Inferior parietal cortex (tissue), 1 donor: ENCODE measurements at regions not wholly inside any gene's neighbourhood (a gene's known extent, or its start where the extent isn't known, plus 50 kb on each side); places are given as distances from the start of the nearest gene placed in this dataset.
A peak's percentile ranks its signal among the peaks of the same experiment; 100 is the strongest.
"Not testable (repeated sequence)": the region's sequence is repeated elsewhere in the genome, so short reads cannot be mapped to it uniquely, and the experiment has no call there.

ENCODE experiments used
- DNase-seq: peaks from one replicate; pipeline ENCODE4 v3.0.0-alpha.2; 2016; ENCODE audit errors: extremely low spot score

DNA sequence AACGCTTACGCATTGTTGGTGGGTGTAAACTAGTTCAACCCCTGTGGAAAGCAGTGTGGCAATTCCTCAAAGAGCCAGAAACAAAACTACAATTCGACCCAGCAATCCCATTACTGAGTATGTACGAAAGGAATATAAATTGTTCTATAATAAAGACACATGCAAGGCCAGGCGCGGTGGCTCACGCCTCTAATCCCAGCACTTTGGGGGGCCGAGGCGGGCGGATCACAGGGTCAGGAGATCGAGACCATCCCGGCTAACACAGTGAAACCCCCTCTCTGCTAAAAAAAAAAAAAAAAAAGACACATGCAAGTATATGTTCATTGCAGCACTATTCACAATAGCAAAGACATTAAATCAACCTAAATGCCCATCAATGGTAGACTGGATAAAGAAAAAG lies 217.6 kb upstream of the ISL1 start:
- DNase-seq: not testable (repeated sequence)

DNA sequence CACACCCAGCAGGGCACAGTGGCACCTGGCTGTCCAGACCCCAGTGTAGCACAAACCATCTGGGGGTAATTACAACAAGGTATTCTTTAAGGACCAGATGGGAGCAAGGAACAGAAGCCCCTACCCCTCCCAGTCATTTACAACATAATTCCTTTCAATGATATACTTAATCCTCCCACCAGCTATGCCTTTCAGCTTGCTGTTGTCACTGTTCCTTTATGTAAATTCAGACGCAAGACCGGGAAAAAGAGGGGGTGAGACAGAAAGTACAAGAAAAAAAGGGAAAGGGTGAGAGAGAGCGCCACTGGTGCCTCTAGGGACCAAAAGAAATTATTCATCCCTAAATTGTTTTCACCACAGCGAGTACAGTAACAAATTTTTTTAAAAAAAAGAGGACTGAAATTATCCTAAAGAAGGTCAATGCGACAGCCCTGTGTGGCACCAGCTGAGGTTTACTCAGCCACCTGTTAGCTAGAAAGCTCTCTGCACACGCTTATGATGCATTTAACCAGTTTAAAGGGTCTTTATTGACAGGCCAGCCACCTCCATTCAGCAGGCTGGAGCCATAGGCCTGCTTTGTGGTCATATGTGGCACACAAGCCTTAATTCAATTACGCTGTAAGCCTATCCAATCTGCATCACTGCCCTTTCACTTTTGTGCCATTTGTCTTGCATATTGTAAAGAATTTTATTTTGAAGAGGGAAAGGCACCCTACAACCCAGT lies 210.2 kb upstream of the ISL1 start:
- DNase-seq: no peak

- DNase-seq: no peak
Measured at GRCh38 chr5:51181208-51181894, 201.9 kb upstream of the ISL1 start.

DNA sequence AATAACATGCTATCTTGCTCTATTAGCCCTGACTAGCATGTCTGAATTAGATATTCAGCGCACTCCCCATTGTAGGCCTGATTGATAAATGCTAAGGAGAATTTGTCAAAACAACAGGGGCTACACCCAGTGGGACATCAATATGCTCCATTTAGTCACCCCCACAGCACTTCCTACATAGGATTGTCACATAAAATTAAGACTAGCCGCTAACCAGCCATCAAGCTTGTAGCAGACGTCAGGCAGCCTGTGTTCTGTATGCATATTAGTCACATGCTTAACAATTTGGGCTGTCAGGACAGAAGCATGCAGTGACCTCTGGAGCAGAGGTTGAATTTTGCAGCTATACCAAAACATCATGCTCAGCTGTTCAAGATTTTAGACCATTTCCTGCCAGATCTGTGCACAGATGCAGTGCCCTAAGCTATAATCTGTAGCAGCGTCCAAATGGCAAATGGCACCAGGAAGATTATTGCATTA lies 197.4 kb upstream of the ISL1 start:
- DNase-seq: no peak

DNA sequence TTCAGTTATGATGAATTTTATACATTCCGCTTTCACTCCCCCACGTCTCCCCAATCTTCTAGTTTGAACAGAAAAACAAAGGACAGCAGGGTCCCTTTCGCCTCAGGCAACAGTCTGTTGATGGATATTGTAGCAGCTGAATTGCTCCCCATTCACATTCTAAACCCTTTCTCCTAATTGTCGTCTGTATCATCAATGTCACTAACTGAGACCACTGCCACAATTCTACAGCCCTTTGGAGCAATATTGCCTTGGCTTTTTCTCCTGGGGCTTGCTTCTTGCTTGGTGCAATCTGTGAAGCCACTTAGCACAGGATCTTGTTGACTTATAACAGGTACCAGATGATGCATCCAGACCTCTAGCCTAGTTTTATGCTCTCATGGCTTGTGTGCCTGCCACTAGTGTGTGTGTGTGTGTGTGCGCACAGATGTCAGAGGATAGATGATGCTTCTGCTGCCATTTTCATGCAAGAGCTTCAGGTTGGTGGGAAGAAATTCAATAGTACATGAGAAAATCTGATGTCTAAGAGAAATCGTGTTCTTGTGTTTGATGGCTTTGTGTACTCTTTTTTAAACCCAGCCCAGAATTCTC lies 195.2 kb upstream of the ISL1 start:
- DNase-seq: no peak

- no peak for DNase-seq
Measured at GRCh38 chr5:51194671-51195070, 188.6 kb upstream of the ISL1 start.

DNA sequence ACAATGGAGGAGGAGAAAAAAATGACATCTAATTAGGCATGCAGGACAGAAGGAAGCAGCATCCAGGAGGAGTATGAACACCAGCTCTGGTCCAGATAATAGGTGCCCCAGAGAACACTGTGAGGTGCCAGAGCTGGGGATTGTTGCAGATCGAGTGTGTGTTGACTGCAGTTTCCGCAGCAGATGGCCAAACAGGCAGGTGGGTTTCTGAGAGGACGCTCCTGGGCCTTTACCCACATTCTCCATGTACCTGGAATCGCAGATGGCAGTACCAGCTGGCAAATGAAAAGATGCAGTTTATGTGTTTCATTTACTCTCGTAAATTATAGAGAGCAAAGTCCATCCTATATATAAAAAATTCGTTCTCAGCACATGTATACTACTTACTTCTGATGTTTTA lies 182.2 kb upstream of the ISL1 start:
- no peak for DNase-seq

- no peak for DNase-seq
Measured at GRCh38 chr5:51201708-51202107, 181.5 kb upstream of the ISL1 start.

DNA sequence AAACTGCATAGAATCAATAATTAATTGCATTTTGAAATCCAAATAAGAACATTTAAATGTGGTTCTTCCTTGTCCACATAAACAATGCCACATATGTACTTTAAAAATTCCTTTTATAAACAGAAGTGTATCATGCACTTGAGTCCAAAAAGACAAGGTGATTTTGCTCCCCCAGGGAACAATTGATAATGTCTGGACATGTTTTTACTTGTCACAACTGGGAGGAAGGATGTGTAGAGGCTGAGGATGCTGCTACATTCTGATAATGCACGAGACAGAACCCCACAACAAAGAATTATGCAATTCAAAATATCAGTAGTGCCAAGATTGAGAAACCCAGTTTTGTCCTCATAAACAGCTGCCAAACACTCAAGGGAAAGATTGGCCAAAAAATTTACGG lies 181.1 kb upstream of the ISL1 start:
- DNase-seq: no peak

- no peak for DNase-seq
Measured at GRCh38 chr5:51203598-51203997, 179.7 kb upstream of the ISL1 start.

- no peak for DNase-seq
Measured at GRCh38 chr5:51208296-51208695, 175.0 kb upstream of the ISL1 start.

GRCh38 chr5:51214746-51215145 lies 168.5 kb upstream of the ISL1 start:
- DNase-seq: peak; percentile 2

DNA sequence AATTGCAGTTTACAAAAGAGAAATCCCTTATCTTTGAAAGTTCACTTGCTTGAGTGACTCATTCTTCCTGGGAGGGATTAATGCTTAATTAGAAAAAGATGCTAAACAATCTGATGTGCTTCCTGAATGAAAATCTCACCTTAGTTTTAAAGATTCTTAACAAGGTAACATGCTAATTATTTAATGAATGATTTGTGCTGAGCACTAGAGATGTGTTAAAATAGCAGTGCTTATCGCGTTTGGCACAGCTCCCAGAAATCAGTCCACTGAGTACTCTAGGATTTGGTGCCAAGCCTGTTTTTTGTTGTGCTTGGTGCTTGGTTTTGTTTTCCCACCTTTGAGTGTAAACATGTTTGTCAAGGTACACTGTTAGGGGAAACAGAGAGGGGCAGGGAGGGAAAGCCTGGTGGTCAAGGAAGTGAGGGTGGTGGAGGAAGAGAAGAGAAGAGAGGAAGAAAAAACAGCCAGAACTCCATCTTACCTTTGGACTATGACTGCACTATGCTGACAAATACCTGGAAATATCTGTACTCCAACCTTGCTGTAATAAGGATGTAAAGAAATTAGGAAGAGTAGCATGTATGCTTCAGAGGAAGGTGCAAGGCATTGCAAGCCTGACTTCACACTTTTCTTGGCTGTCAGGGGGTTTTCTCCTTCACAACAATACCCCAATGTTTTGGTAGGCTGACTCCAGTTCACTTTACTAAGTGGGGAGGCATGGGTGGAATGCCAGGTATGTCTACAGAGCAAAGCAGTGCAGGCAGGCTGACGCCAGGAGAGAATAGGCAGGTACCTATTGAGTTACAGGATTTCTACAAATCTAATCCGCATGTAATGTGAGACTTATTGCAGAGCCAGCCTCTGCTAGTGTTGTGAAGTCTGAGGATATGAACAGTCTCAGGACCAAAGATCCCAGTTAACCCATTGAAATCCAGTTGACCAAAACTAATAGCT lies 157.2 kb upstream of the ISL1 start:
- no peak for DNase-seq

DNA sequence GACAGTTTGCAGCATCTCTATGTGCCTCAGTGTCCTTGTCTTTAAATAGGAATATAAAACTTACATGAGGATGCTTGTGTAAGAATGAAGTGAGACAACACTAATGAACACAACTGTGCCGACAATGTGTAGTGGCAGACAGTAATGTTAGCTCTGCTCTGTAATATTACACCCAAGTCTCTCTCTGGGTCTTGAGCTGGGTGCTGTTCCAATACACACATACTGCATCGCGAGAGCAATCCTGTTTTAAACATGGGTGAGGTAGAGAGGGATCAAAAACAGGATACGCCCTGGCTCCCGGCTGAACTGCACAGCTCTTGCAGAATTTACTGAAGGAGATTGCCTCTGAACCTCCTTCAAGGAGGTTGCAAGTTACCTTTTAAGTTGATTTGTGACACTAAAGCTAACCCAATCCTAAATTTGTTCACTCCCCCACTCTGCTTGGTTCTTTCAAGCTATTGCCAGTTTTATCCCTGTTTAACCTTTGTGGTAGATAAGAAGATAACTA lies 155.2 kb upstream of the ISL1 start:
- DNase-seq: no peak

GRCh38 chr5:51230336-51230735 lies 152.9 kb upstream of the ISL1 start:
- no peak for DNase-seq

DNA sequence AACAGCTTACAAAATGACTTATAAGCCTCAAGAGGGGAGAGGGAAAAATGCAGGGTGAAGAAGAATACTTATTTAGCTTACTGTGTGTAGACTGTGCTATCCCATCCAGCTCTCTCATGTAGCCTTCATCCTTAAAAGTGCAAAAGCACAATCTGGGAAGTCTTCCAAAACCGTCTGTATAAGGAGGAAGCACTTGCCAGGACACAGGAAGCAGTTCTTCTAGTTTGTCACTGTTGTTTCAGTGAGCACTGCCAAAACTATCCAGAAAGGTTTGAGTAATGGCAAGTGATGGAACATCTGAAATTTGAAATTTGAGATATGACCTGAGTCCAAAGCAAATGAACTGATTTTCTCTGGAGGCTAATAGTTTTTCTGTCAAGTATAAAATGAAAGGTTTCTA lies 140.8 kb upstream of the ISL1 start:
- DNase-seq: no peak

- not testable (repeated sequence) for DNase-seq
Measured at GRCh38 chr5:51250957-51251356, 132.3 kb upstream of the ISL1 start.

GRCh38 chr5:51271261-51271660 lies 112.0 kb upstream of the ISL1 start:
- no peak for DNase-seq

GRCh38 chr5:51273021-51273420 lies 110.2 kb upstream of the ISL1 start:
- no peak for DNase-seq

GRCh38 chr5:51273871-51274270 lies 109.4 kb upstream of the ISL1 start:
- no peak for DNase-seq

GRCh38 chr5:51275428-51275827 lies 107.8 kb upstream of the ISL1 start:
- no peak for DNase-seq

- no peak for DNase-seq
Measured at GRCh38 chr5:51276250-51276649, 107.0 kb upstream of the ISL1 start.
